H1 (cell line): ENCODE measurements at regions not wholly inside any gene's neighbourhood (a gene's known extent, or its start where the extent isn't known, plus 50 kb on each side); places are given as distances from the start of the nearest gene placed in this dataset.

ENCODE experiments used
- BRCA1 ChIP-seq: IDR thresholded peaks from 2 replicates; pipeline ENCODE4 v1.6.1; 2012; ENCODE audit warnings: low read depth, low read length, improper control_type of control experiment
- CEBPB ChIP-seq: IDR thresholded peaks from 2 replicates; pipeline ENCODE4 v1.6.1; 2012; ENCODE audit warnings: low read depth, low read length
- CHD2 ChIP-seq: IDR thresholded peaks from 2 replicates; pipeline ENCODE4 v1.6.1; 2012; ENCODE audit warnings: low read length, improper control_type of control experiment
- JUND ChIP-seq: IDR thresholded peaks from 2 replicates; pipeline ENCODE4 v1.6.1; 2011; ENCODE audit warnings: mild to moderate bottlenecking, improper control_type of control experiment, low read length
- POLR2A ChIP-seq, 2 experiments: IDR thresholded peaks; 1 replicate in 1 of 2; 2 replicates in 1 of 2; pipeline ENCODE4 v1.6.1; 2011; ENCODE audit warnings: low read depth in 2 of 2, low read length in 2 of 2, mild to moderate bottlenecking in 2 of 2; ENCODE audit errors: control extremely low read depth in 1 of 2
- RAD21 ChIP-seq, 2 experiments: IDR thresholded peaks in 1 of 2; conservative IDR thresholded peaks in 1 of 2; 2 replicates each; pipeline ENCODE4 v1.6.1; 2011; ENCODE audit warnings: low read depth in 2 of 2, low read length in 2 of 2, improper control_type of control experiment in 1 of 2, inconsistent platforms in 1 of 2, mild to moderate bottlenecking in 1 of 2, moderate library complexity in 1 of 2
- TF ChIP-seq, protein P1 (sequence below), 3 experiments: IDR thresholded peaks; 1 replicate in 2 of 3; 2 replicates in 1 of 3; pipeline versions ENCODE4 v1.5.1 to v1.6.1; 2011; ENCODE audit warnings: low read length in 3 of 3, mild to moderate bottlenecking in 3 of 3, inconsistent platforms in 2 of 3, low read depth in 1 of 3, moderate library complexity in 1 of 3; ENCODE audit not compliant: insufficient read depth in 1 of 3; ENCODE audit errors: control extremely low read depth in 1 of 3

DNA sequence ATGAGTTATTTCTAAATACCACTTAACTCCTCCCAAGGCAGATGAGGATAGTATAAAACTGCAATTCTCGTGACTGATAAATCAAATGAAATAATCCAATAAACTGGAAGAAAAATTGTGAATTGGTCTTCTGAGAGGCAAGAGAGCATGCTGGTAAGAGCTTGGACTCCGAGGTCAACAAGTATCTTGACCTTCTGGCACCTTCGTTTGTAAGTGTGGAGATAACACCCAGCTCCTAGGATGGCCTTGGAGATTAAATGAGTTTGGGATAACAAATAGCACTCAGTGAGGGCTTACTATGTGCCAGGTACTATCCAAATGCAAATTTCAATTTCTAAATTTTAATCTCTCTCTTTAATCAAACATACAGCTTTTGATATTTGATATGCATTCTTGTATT lies 866.3 kb upstream of the WWC1 start:
- TF ChIP-seq, protein P1, sequence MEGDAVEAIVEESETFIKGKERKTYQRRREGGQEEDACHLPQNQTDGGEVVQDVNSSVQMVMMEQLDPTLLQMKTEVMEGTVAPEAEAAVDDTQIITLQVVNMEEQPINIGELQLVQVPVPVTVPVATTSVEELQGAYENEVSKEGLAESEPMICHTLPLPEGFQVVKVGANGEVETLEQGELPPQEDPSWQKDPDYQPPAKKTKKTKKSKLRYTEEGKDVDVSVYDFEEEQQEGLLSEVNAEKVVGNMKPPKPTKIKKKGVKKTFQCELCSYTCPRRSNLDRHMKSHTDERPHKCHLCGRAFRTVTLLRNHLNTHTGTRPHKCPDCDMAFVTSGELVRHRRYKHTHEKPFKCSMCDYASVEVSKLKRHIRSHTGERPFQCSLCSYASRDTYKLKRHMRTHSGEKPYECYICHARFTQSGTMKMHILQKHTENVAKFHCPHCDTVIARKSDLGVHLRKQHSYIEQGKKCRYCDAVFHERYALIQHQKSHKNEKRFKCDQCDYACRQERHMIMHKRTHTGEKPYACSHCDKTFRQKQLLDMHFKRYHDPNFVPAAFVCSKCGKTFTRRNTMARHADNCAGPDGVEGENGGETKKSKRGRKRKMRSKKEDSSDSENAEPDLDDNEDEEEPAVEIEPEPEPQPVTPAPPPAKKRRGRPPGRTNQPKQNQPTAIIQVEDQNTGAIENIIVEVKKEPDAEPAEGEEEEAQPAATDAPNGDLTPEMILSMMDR (IDR thresholded peaks at IDR 0.05; ENCODE audit: control extremely low read depth in 1 of 3, insufficient read depth in 1 of 3, low read depth in 1 of 3, low read length in 3 of 3): no peak
- TF ChIP-seq BRCA1 (no peak), CHD2 (no peak), POLR2A (IDR thresholded peaks at IDR 0.05; ENCODE audit: control extremely low read depth in 1 of 2, low read depth in 2 of 2, low read length in 2 of 2) (no peak), JUND (no peak), RAD21 (IDR thresholded peaks at IDR 0.05 in 1 of 2, conservative IDR thresholded peaks at IDR 0.05 in 1 of 2; ENCODE audit: low read depth in 2 of 2, low read length in 2 of 2) (no peak), CEBPB (no peak)
